A172 (cell line): ENCODE measurements at regions not wholly inside any gene's neighbourhood (a gene's known extent, or its start where the extent isn't known, plus 50 kb on each side); places are given as distances from the start of the nearest gene placed in this dataset.

Experiments
- DNase-seq: peaks from one replicate; pipeline ENCODE4 v3.0.0-alpha.2; 2015; ENCODE audit warnings: low spot score

- no peak for DNase-seq
Measured at GRCh38 chr14:96617635-96618034, 115.5 kb downstream of the PAPOLA start.

GRCh38 chr14:96622926-96623325 lies 120.7 kb downstream of the PAPOLA start:
- no peak for DNase-seq

GRCh38 chr14:96623676-96624484 lies 121.7 kb downstream of the PAPOLA start:
- no peak for DNase-seq

GRCh38 chr14:96624661-96625425 lies 122.7 kb downstream of the PAPOLA start:
- no peak for DNase-seq

GRCh38 chr14:96625426-96625985 lies 123.3 kb downstream of the PAPOLA start:
- DNase-seq = no peak

GRCh38 chr14:96626121-96626768 lies 124.1 kb downstream of the PAPOLA start:
- DNase-seq = no peak

GRCh38 chr14:96626916-96627315 lies 124.7 kb downstream of the PAPOLA start:
- no peak for DNase-seq

GRCh38 chr14:96627386-96627785 lies 125.2 kb downstream of the PAPOLA start:
- no peak for DNase-seq

- no peak for DNase-seq
Measured at GRCh38 chr14:96627811-96628775, 125.9 kb downstream of the PAPOLA start.

- DNase-seq = no peak
Measured at GRCh38 chr14:96629082-96629481, 126.9 kb downstream of the PAPOLA start.

GRCh38 chr14:96629558-96630222 lies 127.5 kb downstream of the PAPOLA start:
- no peak for DNase-seq

- DNase-seq = no peak
Measured at GRCh38 chr14:96630281-96630680, 128.1 kb downstream of the PAPOLA start.

- DNase-seq = no peak
Measured at GRCh38 chr14:96631030-96631429, 128.8 kb downstream of the PAPOLA start.

- DNase-seq = no peak
Measured at GRCh38 chr14:96631621-96632362, 129.6 kb downstream of the PAPOLA start.

GRCh38 chr14:96632363-96632758 lies 130.2 kb downstream of the PAPOLA start:
- no peak for DNase-seq

- no peak for DNase-seq
Measured at GRCh38 chr14:96633096-96633495, 130.9 kb downstream of the PAPOLA start.

GRCh38 chr14:96634481-96634880 lies 132.3 kb downstream of the PAPOLA start:
- DNase-seq = no peak

GRCh38 chr14:96634896-96635295 lies 132.7 kb downstream of the PAPOLA start:
- DNase-seq = no peak

GRCh38 chr14:96635850-96636249 lies 133.7 kb downstream of the PAPOLA start:
- no peak for DNase-seq

- DNase-seq = no peak
Measured at GRCh38 chr14:96637521-96637920, 135.3 kb downstream of the PAPOLA start.
